HG02973 (cell line): ENCODE measurements at regions not wholly inside any gene's neighbourhood (a gene's known extent, or its start where the extent isn't known, plus 50 kb on each side); places are given as distances from the start of the nearest gene placed in this dataset.

ENCODE experiments used
- ATAC-seq: cut with Tn5 transposase; IDR thresholded peaks from one replicate; pipeline ENCODE4 v1.9.1; 2021; ENCODE audit warnings: moderate library complexity; ENCODE audit not compliant: unreplicated experiment

- no peak for ATAC-seq
Observed at GRCh38 chr2:158732573-158733429, 62.3 kb upstream of the DAPL1 start.

- ATAC-seq = no peak
Observed at GRCh38 chr2:158733430-158733755, 61.7 kb upstream of the DAPL1 start.

- no peak for ATAC-seq
Observed at GRCh38 chr2:158734442-158734841, 60.7 kb upstream of the DAPL1 start.

DNA sequence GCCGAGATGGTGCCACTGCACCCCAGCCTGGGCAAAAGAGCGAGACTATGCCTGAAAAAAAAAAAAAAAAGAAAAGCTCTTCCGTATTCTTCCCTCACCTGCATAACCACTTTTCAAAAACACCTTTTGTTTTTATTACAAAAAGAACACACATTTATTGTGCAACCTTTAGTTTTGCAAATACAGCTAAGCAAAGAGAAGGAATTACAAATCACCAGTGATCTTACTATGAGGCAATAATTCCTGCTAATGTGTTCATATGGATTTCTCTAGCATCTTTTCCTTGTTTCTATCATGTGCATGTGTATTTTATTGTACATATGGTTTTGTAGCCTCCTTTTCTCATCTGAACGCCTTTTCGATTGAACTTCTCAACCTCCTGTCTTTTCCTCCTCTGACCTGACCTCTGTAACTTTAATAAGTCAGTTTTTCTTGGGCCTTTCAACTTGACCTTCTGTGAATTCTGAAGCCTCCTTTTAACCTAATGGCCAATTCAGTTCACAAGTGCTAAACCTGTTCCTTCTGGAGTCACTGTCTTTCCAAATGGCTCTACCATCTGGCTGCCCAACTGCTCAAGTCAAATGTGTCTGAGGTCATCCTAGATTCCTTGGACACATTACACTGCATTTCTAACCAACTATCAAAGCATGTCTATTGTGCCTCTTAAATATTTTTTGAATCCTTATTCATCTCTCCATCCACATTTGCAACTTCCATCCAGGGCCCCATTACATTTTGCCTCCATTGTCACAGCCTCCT, 59.1 kb upstream of the DAPL1 start:
- no peak for ATAC-seq

GRCh38 chr2:158738363-158738762, 56.8 kb upstream of the DAPL1 start:
- ATAC-seq = no peak

- no peak for ATAC-seq
Observed at GRCh38 chr2:158740127-158740526, 55.0 kb upstream of the DAPL1 start.

DNA sequence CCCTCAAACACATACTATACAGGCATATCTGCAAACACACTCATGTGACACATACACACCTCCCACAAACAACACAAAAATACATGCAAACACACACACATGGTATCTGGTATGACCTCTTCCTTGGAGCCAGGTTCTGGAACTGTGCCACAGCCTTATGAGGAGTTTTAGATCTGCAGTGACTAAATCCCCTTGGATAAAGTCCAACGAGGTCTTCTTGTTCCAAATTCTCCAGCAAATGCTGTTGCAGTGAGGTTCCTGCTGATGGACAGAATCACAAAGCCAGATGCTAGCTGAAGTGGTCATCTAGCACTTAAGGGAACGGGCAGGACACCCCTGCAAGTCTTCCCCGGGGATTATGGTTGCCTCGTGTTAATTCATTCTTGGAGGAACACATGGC, 54.5 kb upstream of the DAPL1 start:
- ATAC-seq = no peak

DNA sequence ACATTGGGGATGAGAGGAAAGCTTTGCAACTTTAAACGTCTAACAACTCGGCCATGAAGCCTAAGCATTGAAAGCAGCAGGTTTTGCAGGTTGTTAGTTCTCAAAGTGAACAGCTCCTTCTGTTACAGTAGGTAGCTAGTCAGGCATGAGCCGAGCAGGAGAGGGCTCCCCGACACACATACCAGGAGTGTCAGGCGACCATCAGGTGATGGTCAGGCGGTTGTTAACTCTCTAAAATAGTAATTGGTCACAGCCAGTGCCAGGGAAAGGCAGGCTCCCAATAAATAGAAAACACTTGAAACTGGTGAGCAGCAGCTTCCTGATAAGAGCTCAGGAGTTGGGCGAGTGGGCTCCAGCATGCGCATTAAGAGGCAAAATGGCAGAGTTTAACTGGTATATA, 53.5 kb upstream of the DAPL1 start:
- ATAC-seq = no peak

- ATAC-seq = no peak
Observed at GRCh38 chr2:158742536-158742935, 52.6 kb upstream of the DAPL1 start.

DNA sequence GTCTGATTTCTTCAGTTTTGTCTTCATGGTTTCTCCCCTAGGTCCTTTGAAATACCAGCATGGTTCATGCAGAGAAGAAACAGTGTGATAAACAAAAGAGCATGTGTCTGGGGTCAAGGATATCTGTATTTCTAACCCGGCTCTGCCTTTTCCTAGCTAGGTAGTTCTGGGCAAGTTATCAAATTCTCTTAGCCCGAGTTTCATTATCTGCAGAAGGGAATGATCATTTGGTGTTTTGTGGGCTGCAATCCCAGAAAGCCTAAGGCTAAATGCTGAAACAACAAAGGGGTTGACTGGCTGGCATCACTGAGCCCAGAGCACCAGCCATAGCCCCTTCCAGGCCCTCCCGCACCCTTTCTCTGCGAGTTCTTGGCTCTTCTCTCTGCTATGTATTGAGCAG, 51.7 kb upstream of the DAPL1 start:
- ATAC-seq = no peak

DNA sequence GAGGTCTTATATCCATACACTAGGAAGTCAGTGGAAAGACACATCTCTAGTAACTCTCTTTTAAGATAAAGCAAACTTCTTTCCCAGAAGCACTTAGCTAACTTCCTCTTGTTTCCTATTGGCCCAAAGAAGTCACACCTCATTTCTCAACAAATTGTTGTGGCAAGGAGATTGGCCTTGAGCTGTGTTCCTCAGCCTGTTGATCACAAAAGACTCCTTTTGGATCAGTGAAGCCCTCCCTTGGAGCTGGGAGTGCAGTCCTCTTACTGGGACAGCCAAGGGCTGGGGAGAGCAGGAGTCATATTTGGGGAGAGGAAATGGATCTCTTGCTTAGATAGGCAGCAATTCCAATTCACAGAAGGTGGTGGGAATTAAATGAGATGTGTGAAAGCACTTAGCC, 51.2 kb upstream of the DAPL1 start:
- no peak for ATAC-seq

DNA sequence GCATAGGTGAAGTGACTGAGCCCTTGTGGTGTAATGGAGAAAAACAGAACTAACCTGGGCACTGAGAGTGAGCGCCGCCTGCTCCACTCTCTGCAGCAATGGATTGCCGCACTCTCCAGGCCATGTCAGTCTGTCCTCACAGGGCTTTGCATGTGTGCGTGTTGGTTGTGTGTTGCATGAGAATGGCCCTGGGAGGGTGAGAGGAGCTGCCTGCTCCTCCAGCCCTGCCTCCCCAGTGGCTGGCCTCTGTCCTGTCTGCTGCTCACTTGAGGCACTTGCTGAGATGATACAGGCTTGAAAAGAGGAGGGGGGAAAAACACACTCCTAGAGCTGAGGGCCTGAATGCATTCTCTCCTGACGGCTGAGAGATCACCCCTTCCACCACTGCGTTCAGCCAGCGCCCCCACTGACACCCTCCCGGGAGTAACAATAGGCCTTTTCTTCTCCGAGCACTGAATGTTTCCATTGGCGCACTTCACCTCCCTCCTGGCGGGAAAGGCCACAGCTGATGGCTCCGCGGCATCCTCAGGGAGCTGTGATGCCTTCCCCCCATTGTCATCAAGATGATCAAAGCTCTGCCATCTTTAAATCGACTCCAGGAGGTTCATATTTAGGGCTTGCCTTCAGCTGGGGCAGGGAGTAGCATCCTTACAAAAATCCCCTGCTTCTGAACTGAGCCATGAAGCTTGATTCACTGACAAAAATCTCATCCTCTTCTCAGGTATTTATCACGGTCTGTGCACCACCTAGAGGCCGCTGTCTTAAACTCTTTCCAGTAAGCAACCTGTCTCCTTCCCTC, 49.9 kb upstream of the DAPL1 start:
- peak; percentile 70 for ATAC-seq
